ENCODE measurements at regions not wholly inside any gene's neighbourhood (a gene's known extent, or its start where the extent isn't known, plus 50 kb on each side); places are given as distances from the start of the nearest gene placed in this dataset.

- H3K27ac ChIP-seq, result no peak overlapping the region
- 88 to 92% methylated on average over 11 of the region's 11 CpGs for WGBS, 2 experiments (ENCODE audit: low coverage in 1 of 2, low lambda C conversion rate in 2 of 2, missing lambda C conversion rate in 2 of 2)
- in situ Hi-C loops (cut with MboI), result no loop called here
These were observed 298.6 kb upstream of the WWC1 start for GRCh38 chr5:167992868-167993267.

GRCh38 chr5:167993771-167994170 lies 297.7 kb upstream of the WWC1 start:
- H2AFZ ChIP-seq, result no peak overlapping the region
- H3K4me3 ChIP-seq, result no peak overlapping the region
- in situ Hi-C loops (cut with MboI), result no loop called here
- H3K27me3 ChIP-seq (replicated peaks; ENCODE audit: insufficient read depth), result no peaks in the 10 kb centered on the region
- TF ChIP-seq EZH2 (IDR thresholded peaks at IDR 0.05; ENCODE audit: insufficient read depth, poor library complexity, severe bottlenecking) (no peak), EZH2phosphoT487 (IDR thresholded peaks at IDR 0.05; ENCODE audit: insufficient read depth, low read depth) (no peak)
- H3K9ac ChIP-seq, result no peak overlapping the region
- no peaks in the 10 kb centered on the region for H4K20me1 ChIP-seq (ENCODE audit: insufficient read depth)
- 14 to 21% methylated on average over 3 of the region's 3 CpGs for WGBS, 2 experiments (ENCODE audit: low coverage in 1 of 2, low lambda C conversion rate in 2 of 2, missing lambda C conversion rate in 2 of 2)
- H3K79me2 ChIP-seq (ENCODE audit: insufficient read depth), result no peaks in the 10 kb centered on the region
- H3K4me2 ChIP-seq (ENCODE audit: unreplicated experiment), result no peak overlapping the region
- peak overlapping the region; percentile 10; the same call in 1 of the 2 replicates for H3K27ac ChIP-seq
- DNase-seq, result peak; percentile 46
- H3K4me1 ChIP-seq (ENCODE audit: insufficient read depth), result no peaks in the 10 kb centered on the region
- no peaks in the 10 kb centered on the region for H3K9me3 ChIP-seq (ENCODE audit: low read depth)
- no peaks in the 10 kb centered on the region for H3K9me2 ChIP-seq (ENCODE audit: insufficient read depth)
- H3F3A ChIP-seq (ENCODE audit: insufficient read depth), result no peaks in the 10 kb centered on the region
- peaks cover 16% of the 10 kb centered on the region; the same call in 1 of the 2 replicates for H3K36me3 ChIP-seq (ENCODE audit: low read depth)

More at GRCh38 chr5:167992868-167993267, 298.6 kb upstream of the WWC1 start:
- Histone ChIP-seq H4K20me1 (ENCODE audit: insufficient read depth) (no peaks in the 10 kb centered on the region), H3F3A (ENCODE audit: insufficient read depth) (no peaks in the 10 kb centered on the region), H3K27me3 (replicated peaks; ENCODE audit: insufficient read depth) (no peaks in the 10 kb centered on the region), H3K79me2 (ENCODE audit: insufficient read depth) (no peaks in the 10 kb centered on the region), H3K9me2 (ENCODE audit: insufficient read depth) (no peaks in the 10 kb centered on the region), H3K9me3 (ENCODE audit: low read depth) (no peaks in the 10 kb centered on the region), H3K9ac (no peak overlapping the region), H3K4me2 (ENCODE audit: unreplicated experiment) (no peak overlapping the region), H3K4me1 (ENCODE audit: insufficient read depth) (no peaks in the 10 kb centered on the region), H3K4me3 (no peak overlapping the region), H2AFZ (no peak overlapping the region), H3K36me3 (ENCODE audit: low read depth) (peaks cover 16% of the 10 kb centered on the region; the same call in 1 of the 2 replicates)
- DNase-seq, result no peak
- TF ChIP-seq EZH2 (IDR thresholded peaks at IDR 0.05; ENCODE audit: insufficient read depth, poor library complexity, severe bottlenecking) (no peak), EZH2phosphoT487 (IDR thresholded peaks at IDR 0.05; ENCODE audit: insufficient read depth, low read depth) (no peak)

- no peaks in the 10 kb centered on the region for H3K9me2 ChIP-seq (ENCODE audit: insufficient read depth)
- peaks cover 16% of the 10 kb centered on the region; the same call in 1 of the 2 replicates for H3K36me3 ChIP-seq (ENCODE audit: low read depth)
- no peaks in the 10 kb centered on the region for H3F3A ChIP-seq (ENCODE audit: insufficient read depth)
- H3K4me2 ChIP-seq (ENCODE audit: unreplicated experiment), result no peak overlapping the region
- H4K20me1 ChIP-seq (ENCODE audit: insufficient read depth), result no peaks in the 10 kb centered on the region
- H3K27ac ChIP-seq, result no peak overlapping the region
- H3K9ac ChIP-seq, result no peak overlapping the region
- no peaks in the 10 kb centered on the region for H3K9me3 ChIP-seq (ENCODE audit: low read depth)
- H3K4me3 ChIP-seq, result no peak overlapping the region
- H3K79me2 ChIP-seq (ENCODE audit: insufficient read depth), result peaks cover 9% of the 10 kb centered on the region; the same call in 1 of the 2 replicates
- no peaks in the 10 kb centered on the region for H3K4me1 ChIP-seq (ENCODE audit: insufficient read depth)
- in situ Hi-C loops (cut with MboI), result no loop called here
- H3K27me3 ChIP-seq (replicated peaks; ENCODE audit: insufficient read depth), result no peaks in the 10 kb centered on the region
- no peak overlapping the region for H2AFZ ChIP-seq
- peak; percentile 27 for DNase-seq
- TF ChIP-seq EZH2 (IDR thresholded peaks at IDR 0.05; ENCODE audit: insufficient read depth, poor library complexity, severe bottlenecking), result no peak
- no peak for TF ChIP-seq EZH2phosphoT487 (IDR thresholded peaks at IDR 0.05; ENCODE audit: insufficient read depth, low read depth)
- 64 to 65% methylated on average over 11 of the region's 11 CpGs for WGBS, 2 experiments (ENCODE audit: low coverage in 1 of 2, low lambda C conversion rate in 2 of 2, missing lambda C conversion rate in 2 of 2)
These were observed 295.5 kb upstream of the WWC1 start for GRCh38 chr5:167995844-167996425.

- Histone ChIP-seq H3K4me3 (no peak overlapping the region), H3K9ac (no peak overlapping the region), H3K36me3 (ENCODE audit: low read depth) (peaks cover 13% of the 10 kb centered on the region; the same call in 1 of the 2 replicates), H3K9me3 (ENCODE audit: low read depth) (no peaks in the 10 kb centered on the region), H3F3A (ENCODE audit: insufficient read depth) (no peaks in the 10 kb centered on the region), H3K27me3 (replicated peaks; ENCODE audit: insufficient read depth) (no peaks in the 10 kb centered on the region), H4K20me1 (ENCODE audit: insufficient read depth) (no peaks in the 10 kb centered on the region), H3K27ac (no peak overlapping the region), H3K4me2 (ENCODE audit: unreplicated experiment) (no peak overlapping the region), H2AFZ (no peak overlapping the region), H3K9me2 (ENCODE audit: insufficient read depth) (no peaks in the 10 kb centered on the region), H3K4me1 (ENCODE audit: insufficient read depth) (no peaks in the 10 kb centered on the region), H3K79me2 (ENCODE audit: insufficient read depth) (peaks cover 30% of the 10 kb centered on the region)
- peak; percentile 30 for DNase-seq
- TF ChIP-seq EZH2 (IDR thresholded peaks at IDR 0.05; ENCODE audit: insufficient read depth, poor library complexity, severe bottlenecking), result no peak
- no peak for TF ChIP-seq EZH2phosphoT487 (IDR thresholded peaks at IDR 0.05; ENCODE audit: insufficient read depth, low read depth)
- in situ Hi-C loops (cut with MboI), result no loop called here
- 74 to 78% methylated on average over 6 of the region's 6 CpGs for WGBS, 2 experiments (ENCODE audit: low coverage in 1 of 2, low lambda C conversion rate in 2 of 2, missing lambda C conversion rate in 2 of 2)
These were observed 293.2 kb upstream of the WWC1 start for GRCh38 chr5:167998148-167998767.
